H1 (cell line): ENCODE measurements at regions not wholly inside any gene's neighbourhood (a gene's known extent, or its start where the extent isn't known, plus 50 kb on each side); places are given as distances from the start of the nearest gene placed in this dataset.

ENCODE experiments used
- CTCF ChIA-PET: fragments of 300-600 bp; sonication (Branson Sonifier 250); formaldehyde crosslinking; loops from one replicate; lab custom pipeline; 2021; ENCODE audit not compliant: partially characterized antibody; lab: Charles Lee
- POLR2A ChIA-PET: fragments of 300-600 bp; sonication (Branson Sonifier 250); formaldehyde crosslinking; loops from one replicate; lab custom pipeline; 2021; ENCODE audit warnings: inconsistent platforms; ENCODE audit not compliant: partially characterized antibody; lab: Charles Lee
- DNase-seq, 2 experiments: peaks; one replicate each; pipeline versions ENCODE4 v3.0.0 to v3.0.0-alpha.2; 2010 to 2022; ENCODE audit warnings: low spot score in 2 of 2, low read depth in 1 of 2, mixed read lengths in 1 of 2
- FAIRE-seq: peaks from 2 replicates; lab custom pipeline; 2011; peaks lifted over from hg19 to GRCh38; lab: Jason Lieb, UNC
- H2AFZ ChIP-seq: 2 replicates; pipeline ENCODE4 v1.8.1; 2012; ENCODE audit warnings: low read length, inconsistent platforms
- H2AK5ac ChIP-seq: 2 replicates; pipeline ENCODE4 v1.6.1; 2013; ENCODE audit warnings: low read depth, low read length
- H2BK120ac ChIP-seq: replicated peaks from 2 replicates; pipeline ENCODE3; 2013; ENCODE audit warnings: low read depth, low read length, inconsistent platforms
- H2BK12ac ChIP-seq: 2 replicates; pipeline ENCODE4 v1.6.1; 2013; ENCODE audit warnings: low read depth, low read length
- H2BK15ac ChIP-seq: 2 replicates; pipeline ENCODE4 v1.6.1; 2013; ENCODE audit warnings: low read length
- H2BK20ac ChIP-seq: 2 replicates; pipeline ENCODE4 v1.6.1; 2013; ENCODE audit warnings: low read length
- H2BK5ac ChIP-seq: 2 replicates; pipeline ENCODE4 v1.6.1; 2013; ENCODE audit warnings: low read depth, low read length
- H3K14ac ChIP-seq: 2 replicates; pipeline ENCODE4 v1.6.1; 2013; ENCODE audit warnings: inconsistent platforms; ENCODE audit not compliant: insufficient read length
- H3K18ac ChIP-seq: 2 replicates; pipeline ENCODE4 v1.6.1; 2013; ENCODE audit warnings: low read length; ENCODE audit errors: extremely low read depth
- H3K23ac ChIP-seq: 2 replicates; pipeline ENCODE4 v1.6.1; 2013; ENCODE audit warnings: inconsistent platforms; ENCODE audit not compliant: insufficient read length
- H3K23me2 ChIP-seq: 2 replicates; pipeline ENCODE4 v1.6.1; 2013; ENCODE audit warnings: low read depth, low read length
- H3K27ac ChIP-seq: 2 replicates; pipeline ENCODE4 v1.6.1; 2011; ENCODE audit warnings: low read depth, low read length, inconsistent platforms
- H3K27me3 ChIP-seq, 4 experiments: replicated peaks in 1 of 4; 1 replicate in 1 of 4; 2 replicates in 3 of 4; pipeline versions ENCODE4 v1.6.1 to v1.8.1; 2011 to 2013; ENCODE audit warnings: low read length in 3 of 4, mild to moderate bottlenecking in 3 of 4, inconsistent platforms in 2 of 4, mixed read lengths in 2 of 4, moderate library complexity in 1 of 4; ENCODE audit not compliant: control insufficient read depth in 3 of 4, insufficient read depth in 3 of 4; ENCODE audit errors: extremely low read depth in 1 of 4
- H3K36me3 ChIP-seq, 4 experiments: 2 replicates each; pipeline versions ENCODE4 v1.6.1 to v1.8.1; 2011 to 2013; ENCODE audit warnings: mild to moderate bottlenecking in 4 of 4, low read length in 3 of 4, moderate library complexity in 2 of 4, control low read depth in 1 of 4, inconsistent platforms in 1 of 4; ENCODE audit not compliant: insufficient read depth in 4 of 4, control insufficient read depth in 2 of 4
- H3K4ac ChIP-seq: replicated peaks from 2 replicates; pipeline ENCODE3; 2013; ENCODE audit warnings: low read length, low read depth, mixed read lengths, inconsistent platforms; ENCODE audit not compliant: insufficient read length
- H3K4me1 ChIP-seq, 4 experiments: replicated peaks in 1 of 4; 1 replicate in 1 of 4; 2 replicates in 3 of 4; pipeline versions ENCODE4 v1.6.1 to v1.8.1; 2011 to 2013; ENCODE audit warnings: low read length in 3 of 4, inconsistent platforms in 2 of 4, mixed read lengths in 1 of 4; ENCODE audit not compliant: insufficient read depth in 4 of 4, control insufficient read depth in 3 of 4
- H3K4me2 ChIP-seq, 2 experiments: 2 replicates each; pipeline versions ENCODE4 v1.6.1 to v1.8.1; 2011 to 2013; ENCODE audit warnings: low read depth in 2 of 2, low read length in 2 of 2, control low read depth in 1 of 2, inconsistent platforms in 1 of 2, mild to moderate bottlenecking in 1 of 2; ENCODE audit not compliant: insufficient read depth in 1 of 2
- H3K4me3 ChIP-seq, 4 experiments: fragments of 200-600, 300-600 bp in 1 of 4; sonication (generic), shearing (Covaris generic), sonication (Bioruptor Twin) in 1 of 4; 2 replicates each; pipeline versions ENCODE4 v1.5.1 to v1.8.1; 2011 to 2016; ENCODE audit warnings: low read length in 4 of 4, low read depth in 3 of 4, control low read depth in 2 of 4, inconsistent platforms in 2 of 4, mild to moderate bottlenecking in 2 of 4, mixed read lengths in 1 of 4, moderate library complexity in 1 of 4; ENCODE audit not compliant: insufficient read depth in 2 of 4; ENCODE audit errors: extremely low read depth in 1 of 4
- H3K56ac ChIP-seq: replicated peaks from 2 replicates; pipeline ENCODE3; 2013; ENCODE audit warnings: low read depth, mild to moderate bottlenecking, mixed read lengths, low read length, inconsistent platforms; ENCODE audit not compliant: insufficient read length
- H3K79me1 ChIP-seq: 2 replicates; pipeline ENCODE4 v1.6.1; 2013; ENCODE audit warnings: low read depth, low read length, control low read depth
- H3K79me2 ChIP-seq, 2 experiments: 2 replicates each; pipeline versions ENCODE4 v1.6.1 to v1.8.1; 2012 to 2013; ENCODE audit warnings: low read length in 2 of 2, mild to moderate bottlenecking in 2 of 2, inconsistent platforms in 1 of 2; ENCODE audit not compliant: insufficient read depth in 2 of 2, control insufficient read depth in 1 of 2
- H3K9ac ChIP-seq, 4 experiments: replicated peaks in 1 of 4; 1 replicate in 1 of 4; 2 replicates in 3 of 4; pipeline versions ENCODE4 v1.6.1 to v1.8.1; 2011 to 2013; ENCODE audit warnings: low read depth in 3 of 4, low read length in 3 of 4, control low read depth in 2 of 4, mild to moderate bottlenecking in 2 of 4, moderate library complexity in 2 of 4, inconsistent platforms in 1 of 4; ENCODE audit errors: extremely low read depth in 1 of 4
- H3K9me3 ChIP-seq, 2 experiments: 2 replicates each; pipeline versions ENCODE4 v1.6.1 to v1.8.1; 2012 to 2013; ENCODE audit warnings: mild to moderate bottlenecking in 2 of 2, moderate library complexity in 2 of 2, control low read depth in 1 of 2, inconsistent platforms in 1 of 2, low read depth in 1 of 2, low read length in 1 of 2, mixed read lengths in 1 of 2; ENCODE audit not compliant: insufficient read depth in 2 of 2
- H4K20me1 ChIP-seq, 2 experiments: replicated peaks in 1 of 2; 2 replicates each; pipeline versions ENCODE3 to v1.8.1; 2011 to 2013; ENCODE audit warnings: inconsistent platforms in 2 of 2, low read length in 2 of 2, mild to moderate bottlenecking in 1 of 2; ENCODE audit not compliant: insufficient read depth in 2 of 2, control insufficient read depth in 1 of 2
- H4K5ac ChIP-seq: 2 replicates; pipeline ENCODE4 v1.6.1; 2013; ENCODE audit warnings: low read length, low read depth, mixed read lengths, inconsistent platforms; ENCODE audit not compliant: insufficient read length
- H4K8ac ChIP-seq: 2 replicates; pipeline ENCODE4 v1.8.0; 2013; ENCODE audit warnings: mild to moderate bottlenecking, moderate library complexity, low read length, inconsistent platforms; ENCODE audit not compliant: insufficient read depth; ENCODE audit errors: extremely low read depth
- H4K91ac ChIP-seq: replicated peaks from 2 replicates; pipeline ENCODE3; 2013; ENCODE audit warnings: low read length, mixed read lengths, inconsistent platforms; ENCODE audit not compliant: insufficient read length
- ATF2 ChIP-seq: IDR thresholded peaks from 2 replicates; pipeline ENCODE4 v1.6.1; 2012; ENCODE audit warnings: low read length, inconsistent platforms
- BCL11A ChIP-seq, 2 experiments: IDR thresholded peaks; one replicate each; pipeline ENCODE4 v1.6.1; 2011; ENCODE audit warnings: low read depth in 2 of 2, low read length in 2 of 2, mild to moderate bottlenecking in 2 of 2
- CHD2 ChIP-seq: IDR thresholded peaks from 2 replicates; pipeline ENCODE4 v1.6.1; 2012; ENCODE audit warnings: low read length, improper control_type of control experiment
- RXRA ChIP-seq: IDR thresholded peaks from 2 replicates; pipeline ENCODE4 v1.6.1; 2011; ENCODE audit warnings: low read depth, mild to moderate bottlenecking, low read length, moderate library complexity; ENCODE audit not compliant: insufficient read depth
- TAF1 ChIP-seq: IDR thresholded peaks from 2 replicates; pipeline ENCODE4 v1.6.1; 2011; ENCODE audit warnings: mild to moderate bottlenecking, low read depth, low read length
- TEAD4 ChIP-seq: IDR thresholded peaks from 2 replicates; pipeline ENCODE4 v1.6.1; 2012; ENCODE audit warnings: low read depth, low read length, inconsistent platforms, mixed read lengths
- WGBS, 2 experiments: shearing (Covaris generic) in 1 of 2; methylation state at CpG; one replicate each; pipeline versions ENCODE4 v1.1.6 to v1.1.7; 2013 to 2015; ENCODE audit warnings: low lambda C conversion rate in 2 of 2, mixed read lengths in 2 of 2, inconsistent platforms in 1 of 2, low coverage in 1 of 2, missing lambda C conversion rate in 1 of 2; ENCODE audit not compliant: insufficient replicate concordance in 2 of 2, insufficient coverage in 1 of 2, insufficient read length in 1 of 2; ENCODE audit errors: extremely low coverage in 1 of 2, missing lambda C conversion rate in 1 of 2; 5-methylcytosine and 5-hydroxymethylcytosine counted together

GRCh38 chr13:19075418-19075817 is 106.2 kb downstream of the TUBA3C start:
- TF ChIP-seq CHD2 (no peak), BCL11A (IDR thresholded peaks at IDR 0.05; ENCODE audit: low read depth in 2 of 2, low read length in 2 of 2) (no peak), TAF1 (no peak), RXRA (no peak), ATF2 (no peak), TEAD4 (no peak)
- DNase-seq (no peak), FAIRE-seq (no peak)
- ChIA-PET POLR2A (no interaction called here), CTCF (no interaction called here)
- Histone ChIP-seq H3K4ac (no peak overlapping the region), H4K5ac (no peak overlapping the region), H2AK5ac (no peak overlapping the region), H4K91ac (no peak overlapping the region), H3K56ac (no peak overlapping the region), H3K14ac (no peak overlapping the region), H3K9ac (no peak overlapping the region), H3K4me2 (no peak overlapping the region), H2BK12ac (no peak overlapping the region), H2AFZ (no peak overlapping the region), H2BK5ac (no peak overlapping the region), H4K20me1 (peaks cover 0 to 4% of the 10 kb centered on the region in 2 experiments), H3K23ac (no peak overlapping the region), H3K23me2 (peaks cover 4% of the 10 kb centered on the region; the same call in 1 of the 2 replicates), H3K18ac (no peak overlapping the region), H3K9me3 (peaks cover 58 to 83% of the 10 kb centered on the region in 2 experiments), H4K8ac (no peak overlapping the region), H3K4me3 (no peak overlapping the region), H3K27me3 (no peaks in the 10 kb centered on the region), H2BK15ac (no peak overlapping the region), H3K79me2 (no peaks in the 10 kb centered on the region), H2BK120ac (no peak overlapping the region), H3K36me3 (no peaks in the 10 kb centered on the region), H2BK20ac (no peak overlapping the region), H3K79me1 (no peaks in the 10 kb centered on the region), H3K4me1 (no peaks in the 10 kb centered on the region), H3K27ac (no peak overlapping the region)
- WGBS, 2 experiments = 82% methylated on average over 7 of the region's 7 CpGs; no CpG with 5 or more reads in 1 of the 2 experiments
